IMR-90 (cell line): ENCODE measurements at regions not wholly inside any gene's neighbourhood (a gene's known extent, or its start where the extent isn't known, plus 50 kb on each side); places are given as distances from the start of the nearest gene placed in this dataset.

ENCODE experiments used
- ATAC-seq: fragments of 200-7000 bp; cut with Tn5 transposase; 2 replicates; pipeline ENCODE4 v1.9.1; 2020; ENCODE audit warnings: low read depth, mild to moderate bottlenecking, moderate library complexity
- BruUV-seq: library from RNA; stranded (reverse); fragments of 400-500 nt; replicated peaks from 2 replicates; lab custom pipeline; 2021; lab: Mats Ljungman, UMichigan
- CTCF ChIA-PET: fragments of 300-600 bp; formaldehyde crosslinking; extraction: SDS; loops from one replicate; lab custom pipeline; 2021; ENCODE audit warnings: antibody characterized with exemption; lab: Yijun Ruan, JAX
- POLR2A ChIA-PET: fragments of 300-600 bp; sonication (Branson Sonifier 250); formaldehyde crosslinking; loops from one replicate; lab custom pipeline; 2022; ENCODE audit warnings: antibody characterized with exemption; ENCODE audit not compliant: unreplicated experiment; lab: Charles Lee
- DNase-seq: peaks from one replicate; pipeline ENCODE4 v3.0.0; 2013
- H2AFZ ChIP-seq: replicated peaks from 2 replicates; pipeline ENCODE3; 2013; ENCODE audit warnings: low read length, mild to moderate bottlenecking; ENCODE audit not compliant: poor library complexity
- H2AK5ac ChIP-seq: 2 replicates; pipeline ENCODE4 v1.6.1; 2013; ENCODE audit warnings: low read depth, low read length, inconsistent platforms
- H2AK9ac ChIP-seq: replicated peaks from 2 replicates; pipeline ENCODE3; 2013; ENCODE audit warnings: mild to moderate bottlenecking, low read depth, low read length, moderate library complexity; ENCODE audit not compliant: poor library complexity
- H2BK120ac ChIP-seq: 2 replicates; pipeline ENCODE4 v1.6.1; 2013; ENCODE audit warnings: low read depth, low read length, inconsistent platforms
- H2BK15ac ChIP-seq: 3 replicates; pipeline ENCODE4 v1.6.1; 2013; ENCODE audit warnings: low read depth, low read length, inconsistent platforms
- H2BK20ac ChIP-seq: 2 replicates; pipeline ENCODE4 v1.6.1; 2013; ENCODE audit warnings: low read depth, mild to moderate bottlenecking, inconsistent platforms, low read length, moderate library complexity
- H2BK5ac ChIP-seq: 2 replicates; pipeline ENCODE4 v1.6.1; 2013; ENCODE audit warnings: mild to moderate bottlenecking, low read depth, low read length, inconsistent platforms; ENCODE audit not compliant: poor library complexity, severe bottlenecking
- H3K14ac ChIP-seq: replicated peaks from 2 replicates; pipeline ENCODE4 v1.6.1; 2013; ENCODE audit warnings: low read depth, low read length, inconsistent platforms
- H3K18ac ChIP-seq: 2 replicates; pipeline ENCODE4 v1.6.1; 2013; ENCODE audit warnings: low read depth, low read length, control low read depth
- H3K23ac ChIP-seq: 2 replicates; pipeline ENCODE4 v1.6.1; 2013; ENCODE audit warnings: low read depth, low read length, inconsistent platforms
- H3K27ac ChIP-seq: 2 replicates; pipeline ENCODE4 v1.5.1; 2013; ENCODE audit warnings: mild to moderate bottlenecking, control low read depth, low read length; ENCODE audit not compliant: insufficient read depth
- H3K27me3 ChIP-seq: 2 replicates; pipeline ENCODE4 v1.6.1; 2013; ENCODE audit warnings: low read length; ENCODE audit not compliant: control insufficient read depth, insufficient read depth
- H3K36me3 ChIP-seq: 2 replicates; pipeline ENCODE4 v1.6.1; 2013; ENCODE audit warnings: low read length, mixed read lengths; ENCODE audit not compliant: control insufficient read depth, insufficient read depth
- H3K4ac ChIP-seq: 2 replicates; pipeline ENCODE4 v1.6.1; 2013; ENCODE audit warnings: low read depth, low read length, inconsistent platforms
- H3K4me1 ChIP-seq: 2 replicates; pipeline ENCODE4 v1.6.1; 2013; ENCODE audit warnings: low read length, mixed read lengths; ENCODE audit not compliant: control insufficient read depth, insufficient read depth
- H3K4me2 ChIP-seq: 2 replicates; pipeline ENCODE4 v1.6.1; 2013; ENCODE audit warnings: low read depth, mild to moderate bottlenecking, control low read depth, low read length, moderate library complexity
- H3K4me3 ChIP-seq: 2 replicates; pipeline ENCODE4 v1.5.1; 2013; ENCODE audit warnings: low read depth, mild to moderate bottlenecking, control low read depth, low read length, moderate library complexity; ENCODE audit not compliant: insufficient read depth
- H3K56ac ChIP-seq: 2 replicates; pipeline ENCODE4 v1.6.1; 2013; ENCODE audit warnings: low read length, inconsistent platforms; ENCODE audit not compliant: insufficient read depth; ENCODE audit errors: extremely low read depth
- H3K79me1 ChIP-seq, 2 experiments: 2 replicates each; pipeline ENCODE4 v1.6.1; 2013; ENCODE audit warnings: low read length in 2 of 2, inconsistent platforms in 1 of 2, low read depth in 1 of 2
- H3K9ac ChIP-seq: 2 replicates; pipeline ENCODE4 v1.6.1; 2013; ENCODE audit warnings: low read depth, low read length, control low read depth
- H3K9me1 ChIP-seq: 2 replicates; pipeline ENCODE4 v1.6.1; 2013; ENCODE audit warnings: low read length, inconsistent platforms; ENCODE audit not compliant: insufficient read depth
- H3K9me3 ChIP-seq: 2 replicates; pipeline ENCODE4 v1.6.1; 2013; ENCODE audit warnings: low read length; ENCODE audit not compliant: control insufficient read depth, insufficient read depth
- H4K20me1 ChIP-seq: 2 replicates; pipeline ENCODE4 v1.6.1; 2013; ENCODE audit warnings: low read length, inconsistent platforms; ENCODE audit not compliant: insufficient read depth
- H4K5ac ChIP-seq: 2 replicates; pipeline ENCODE4 v1.6.1; 2013; ENCODE audit warnings: mild to moderate bottlenecking, low read depth, low read length, control low read depth
- H4K8ac ChIP-seq, 2 experiments: 2 replicates each; pipeline ENCODE4 v1.6.1; 2013; ENCODE audit warnings: low read depth in 2 of 2, low read length in 2 of 2, control low read depth in 1 of 2, inconsistent platforms in 1 of 2
- H4K91ac ChIP-seq: 2 replicates; pipeline ENCODE4 v1.6.1; 2013; ENCODE audit warnings: low read depth, low read length, inconsistent platforms; ENCODE audit not compliant: insufficient read depth
- ELK1 ChIP-seq: fragments of 150-350 bp; IDR thresholded peaks from 2 replicates; pipeline ENCODE4 v1.6.1; 2016; ENCODE audit warnings: low read depth, mild to moderate bottlenecking, low read length, moderate library complexity, borderline replicate concordance
- MAFK ChIP-seq: IDR thresholded peaks from 2 replicates; pipeline ENCODE4 v1.6.1; 2012; ENCODE audit warnings: low read depth, low read length, improper control_type of control experiment
- MAZ ChIP-seq: IDR thresholded peaks from 2 replicates; pipeline ENCODE4 v1.6.1; 2012; ENCODE audit warnings: low read depth, mild to moderate bottlenecking, low read length, improper control_type of control experiment, moderate library complexity, borderline replicate concordance
- MXI1 ChIP-seq: IDR thresholded peaks from 2 replicates; pipeline ENCODE4 v1.6.1; 2012; ENCODE audit warnings: low read depth, mild to moderate bottlenecking, low read length, moderate library complexity, borderline replicate concordance
- NFE2L2 ChIP-seq: fragments of 150-350 bp; IDR thresholded peaks from 2 replicates; pipeline ENCODE4 v1.6.1; 2016; ENCODE audit warnings: low read depth, mild to moderate bottlenecking, low read length
- RAD21 ChIP-seq: IDR thresholded peaks from 2 replicates; pipeline ENCODE4 v1.6.1; 2012; ENCODE audit warnings: low read length, improper control_type of control experiment
- RCOR1 ChIP-seq: IDR thresholded peaks from 2 replicates; pipeline ENCODE4 v1.6.1; 2012; ENCODE audit warnings: mild to moderate bottlenecking, low read length, improper control_type of control experiment; ENCODE audit not compliant: insufficient replicate concordance
- RFX5 ChIP-seq: IDR thresholded peaks from 2 replicates; pipeline ENCODE4 v1.8.0; 2012; ENCODE audit warnings: low read depth, mild to moderate bottlenecking, low read length, moderate library complexity
- SMC3 ChIP-seq: fragments of 150-350 bp; IDR thresholded peaks from 2 replicates; pipeline ENCODE4 v1.6.1; 2016; ENCODE audit warnings: low read depth, mild to moderate bottlenecking, antibody characterized with exemption, low read length, moderate library complexity
- USF2 ChIP-seq: fragments of 150-350 bp; IDR thresholded peaks from 2 replicates; pipeline ENCODE4 v1.6.1; 2017; ENCODE audit warnings: mild to moderate bottlenecking, antibody characterized with exemption, low read length, low read depth
- WGBS, 2 experiments: methylation state at CpG; one replicate each; pipeline versions ENCODE4 v1.1.5 to v1.1.7; 2013; ENCODE audit warnings: missing lambda C conversion rate in 2 of 2; ENCODE audit not compliant: insufficient read length in 1 of 2; ENCODE audit errors: extremely low coverage in 2 of 2; 5-methylcytosine and 5-hydroxymethylcytosine counted together
- dilution Hi-C: fragments of 300-500 bp; cut with HindIII; formaldehyde crosslinking; loops from one replicate; pipeline ENCODE4 v1.14.3; 2018; ENCODE audit warnings: low sequenced_read_pairs; ENCODE audit not compliant: unreplicated experiment
- in situ Hi-C: fragments of 300-500 bp; cut with MboI; formaldehyde crosslinking; loops from 3 replicates; pipeline ENCODE4 v1.14.3; 2019; ENCODE audit warnings: low sequenced_read_pairs, inconsistent platforms, mixed read lengths
- intact Hi-C: fragments of 100-400 bp; cut with micrococcal nuclease; formaldehyde crosslinking; loops from 2 replicates; pipeline ENCODE4 v1.10.0; 2022

GRCh38 chr5:44189255-44189654, 200.0 kb downstream of the FGF10 start:
- dilution Hi-C loops (no loop called here), intact Hi-C loops (no loop called here), in situ Hi-C loops (no loop called here)
- Histone ChIP-seq H3K4ac (no peak overlapping the region), H3K9me1 (no peaks in the 10 kb centered on the region), H3K18ac (no peak overlapping the region), H4K8ac (no peak overlapping the region), H2BK5ac (no peak overlapping the region), H3K56ac (no peak overlapping the region), H3K9ac (no peak overlapping the region), H4K5ac (no peak overlapping the region), H3K27ac (no peak overlapping the region), H2BK120ac (no peak overlapping the region), H4K91ac (no peak overlapping the region), H3K4me1 (no peaks in the 10 kb centered on the region), H2AFZ (no peak overlapping the region), H3K27me3 (no peaks in the 10 kb centered on the region), H2BK20ac (no peak overlapping the region), H3K9me3 (peaks cover 2% of the 10 kb centered on the region; the same call in 1 of the 2 replicates), H2AK9ac (no peak overlapping the region), H3K4me3 (no peak overlapping the region), H3K36me3 (no peaks in the 10 kb centered on the region), H3K14ac (no peak overlapping the region), H2AK5ac (no peak overlapping the region), H3K79me1 (no peaks in the 10 kb centered on the region), H3K4me2 (no peak overlapping the region), H3K23ac (no peak overlapping the region), H2BK15ac (no peak overlapping the region), H4K20me1 (no peaks in the 10 kb centered on the region)
- TF ChIP-seq SMC3 (no peak), MXI1 (no peak), NFE2L2 (no peak), RCOR1 (no peak), RAD21 (no peak), MAZ (no peak), MAFK (no peak), RFX5 (no peak), ELK1 (no peak), USF2 (no peak)
- CTCF ChIA-PET: no interaction called here
- POLR2A ChIA-PET: no interaction called here
- no CpG with 5 or more reads among the region's 2 CpGs for WGBS, 2 experiments
- no peak for ATAC-seq
- BruUV-seq: no TSS peak
- no peak for DNase-seq
